ENCODE measurements at regions not wholly inside any gene's neighbourhood (a gene's known extent, or its start where the extent isn't known, plus 50 kb on each side); places are given as distances from the start of the nearest gene placed in this dataset.

DNA sequence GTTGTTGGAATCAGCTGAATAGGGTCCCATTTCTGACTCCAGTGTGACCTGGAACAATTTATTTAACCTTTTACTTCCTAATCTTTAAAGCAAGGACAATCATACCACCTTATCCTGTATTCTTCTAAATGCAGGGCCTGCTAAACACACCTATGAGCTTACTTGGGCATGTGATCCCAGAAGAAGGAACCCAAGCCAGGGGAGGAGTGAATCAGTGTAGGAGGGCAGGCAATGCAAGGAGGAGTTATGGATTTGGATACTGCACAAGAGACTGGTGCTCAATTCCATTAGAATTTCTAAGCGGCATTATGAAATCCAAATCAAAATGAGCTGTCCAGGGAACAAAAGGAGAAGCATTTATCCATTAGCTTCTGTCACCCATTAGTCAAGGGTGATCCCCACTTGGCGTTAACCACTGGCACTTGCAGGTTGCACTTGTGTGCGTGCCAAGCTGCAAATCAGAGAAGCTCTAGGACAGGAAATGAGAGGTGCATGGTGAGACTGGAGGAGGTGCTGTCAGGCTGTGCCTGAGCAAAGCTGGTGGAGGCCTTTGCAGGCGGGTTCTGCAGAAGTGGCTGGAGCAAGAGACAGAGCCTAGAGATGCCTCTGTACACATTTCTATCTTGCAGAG is 297.2 kb upstream of the PLXNA2 start:
- Histone ChIP-seq H3K27me3 (no peaks in the 10 kb centered on the region), H3K9me3 (no peaks in the 10 kb centered on the region), H3K4me3 (no peak overlapping the region), H3K27ac (no peak overlapping the region), H3K4me1 (no peaks in the 10 kb centered on the region), H3K36me3 (no peaks in the 10 kb centered on the region)
- no peak for DNase-seq
- in situ Hi-C loops (cut with MboI; ENCODE audit: low pct_ligation_motif_present in 1 of 4, low pct_unique_long_range_greater_than_20kb in 1 of 4, low sequenced_read_pairs in 3 of 4), result no loop called here
- intact Hi-C loops (cut with DNase I; ENCODE audit: low total_unique reads), result no loop called here
- TF ChIP-seq POLR2AphosphoS5 (IDR thresholded peaks at IDR 0.05) (no peak), EP300 (IDR thresholded peaks at IDR 0.05; ENCODE audit: low read depth) (no peak), CTCF (IDR thresholded peaks at IDR 0.05) (no peak), POLR2A (IDR thresholded peaks at IDR 0.05) (no peak)
- WGBS, 2 donors (ENCODE audit: low coverage in 1 of 2), result 92% methylated on average over 2 to 4 of the region's 4 CpGs

GRCh38 chr1:208542309-208542708 is 298.1 kb upstream of the PLXNA2 start:
- H3K9me3 ChIP-seq, result no peaks in the 10 kb centered on the region
- H3K27ac ChIP-seq, result no peak overlapping the region
- TF ChIP-seq CTCF (IDR thresholded peaks at IDR 0.05) (no peak), EP300 (IDR thresholded peaks at IDR 0.05; ENCODE audit: low read depth) (no peak), POLR2AphosphoS5 (IDR thresholded peaks at IDR 0.05) (no peak), POLR2A (IDR thresholded peaks at IDR 0.05) (no peak)
- DNase-seq, result no peak
- intact Hi-C loops (cut with DNase I; ENCODE audit: low total_unique reads), result no loop called here
- no peaks in the 10 kb centered on the region for H3K36me3 ChIP-seq
- WGBS, 2 donors (ENCODE audit: low coverage in 1 of 2), result 50 to 79% methylated on average over 3 of the region's 3 CpGs
- in situ Hi-C loops (cut with MboI; ENCODE audit: low pct_ligation_motif_present in 1 of 4, low pct_unique_long_range_greater_than_20kb in 1 of 4, low sequenced_read_pairs in 3 of 4), result no loop called here
- H3K4me3 ChIP-seq, result no peak overlapping the region
- no peaks in the 10 kb centered on the region for H3K27me3 ChIP-seq
- H3K4me1 ChIP-seq, result no peaks in the 10 kb centered on the region

- TF ChIP-seq CTCF (IDR thresholded peaks at IDR 0.05) (no peak), POLR2A (IDR thresholded peaks at IDR 0.05) (no peak), EP300 (IDR thresholded peaks at IDR 0.05; ENCODE audit: low read depth) (no peak), POLR2AphosphoS5 (IDR thresholded peaks at IDR 0.05) (no peak)
- DNase-seq, result no peak
- in situ Hi-C loops (cut with MboI; ENCODE audit: low pct_ligation_motif_present in 1 of 4, low pct_unique_long_range_greater_than_20kb in 1 of 4, low sequenced_read_pairs in 3 of 4) (no loop called here), intact Hi-C loops (cut with DNase I; ENCODE audit: low total_unique reads) (no loop called here)
- Histone ChIP-seq H3K9me3 (no peaks in the 10 kb centered on the region), H3K4me3 (no peak overlapping the region), H3K27me3 (peaks cover 10% of the 10 kb centered on the region), H3K4me1 (no peaks in the 10 kb centered on the region), H3K27ac (no peak overlapping the region), H3K36me3 (no peaks in the 10 kb centered on the region)
- 97 to 100% methylated on average over 1 to 2 of the region's 2 CpGs for WGBS, 2 donors (ENCODE audit: low coverage in 1 of 2)
These were observed 299.9 kb upstream of the PLXNA2 start for GRCh38 chr1:208544053-208544452.

DNA sequence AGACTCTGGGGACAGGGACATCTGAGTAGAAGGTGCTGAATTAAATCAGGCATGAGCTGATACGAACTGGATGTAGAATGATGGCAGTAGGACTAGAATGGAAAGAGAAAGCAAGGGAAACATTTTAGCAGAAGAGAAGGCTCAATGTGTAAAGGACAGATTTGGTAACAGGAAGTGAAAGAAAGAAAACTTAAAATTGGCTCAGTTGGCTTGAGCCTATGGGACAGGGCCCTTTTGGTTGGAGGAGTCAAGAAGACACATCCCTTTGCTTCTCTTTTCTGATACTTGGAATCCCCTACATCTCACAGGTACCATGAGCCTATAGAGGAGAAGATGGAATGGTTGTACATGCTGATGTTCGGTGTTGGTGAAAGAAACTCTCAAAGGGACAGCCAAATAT is 300.6 kb upstream of the PLXNA2 start:
- H3K27me3 ChIP-seq, result peaks cover 10% of the 10 kb centered on the region
- intact Hi-C loops (cut with DNase I; ENCODE audit: low total_unique reads) (no loop called here), in situ Hi-C loops (cut with MboI; ENCODE audit: low pct_ligation_motif_present in 1 of 4, low pct_unique_long_range_greater_than_20kb in 1 of 4, low sequenced_read_pairs in 3 of 4) (no loop called here)
- WGBS, 2 donors (ENCODE audit: low coverage in 1 of 2), result 88 to 92% methylated on average over 1 to 2 of the region's 2 CpGs
- no peaks in the 10 kb centered on the region for H3K4me1 ChIP-seq
- H3K4me3 ChIP-seq, result no peak overlapping the region
- no peaks in the 10 kb centered on the region for H3K36me3 ChIP-seq
- DNase-seq, result no peak
- H3K27ac ChIP-seq, result no peak overlapping the region
- no peak for TF ChIP-seq POLR2AphosphoS5 (IDR thresholded peaks at IDR 0.05)
- TF ChIP-seq CTCF (IDR thresholded peaks at IDR 0.05), result no peak
- TF ChIP-seq EP300 (IDR thresholded peaks at IDR 0.05; ENCODE audit: low read depth), result no peak
- TF ChIP-seq POLR2A (IDR thresholded peaks at IDR 0.05), result no peak
- no peaks in the 10 kb centered on the region for H3K9me3 ChIP-seq
